ENCODE measurements at regions not wholly inside any gene's neighbourhood (a gene's known extent, or its start where the extent isn't known, plus 50 kb on each side); places are given as distances from the start of the nearest gene placed in this dataset.
A peak's percentile ranks its signal among the peaks of the same experiment; 100 is the strongest.
"Not testable (repeated sequence)": the region's sequence is repeated elsewhere in the genome, so short reads cannot be mapped to it uniquely, and the experiment has no call there.

- no peak for TF ChIP-seq CTCF (conservative IDR thresholded peaks at IDR 0.05; ENCODE audit: low read depth, low read length)
- no peak for DNase-seq (ENCODE audit: low read depth)
- H3K4me3 ChIP-seq (ENCODE audit: low read length), result no peak overlapping the region
Measured at GRCh38 chr1:96464522-96464921, 257.1 kb upstream of the PTBP2 start.

GRCh38 chr1:96464991-96465390, 256.6 kb upstream of the PTBP2 start:
- DNase-seq (ENCODE audit: low read depth), result no peak
- no peak for TF ChIP-seq CTCF (conservative IDR thresholded peaks at IDR 0.05; ENCODE audit: low read depth, low read length)
- no peak overlapping the region for H3K4me3 ChIP-seq (ENCODE audit: low read length)

GRCh38 chr1:96465441-96465840, 256.1 kb upstream of the PTBP2 start:
- no peak for TF ChIP-seq CTCF (conservative IDR thresholded peaks at IDR 0.05; ENCODE audit: low read depth, low read length)
- no peak for DNase-seq (ENCODE audit: low read depth)
- no peak overlapping the region for H3K4me3 ChIP-seq (ENCODE audit: low read length)

- DNase-seq (ENCODE audit: low read depth), result no peak
- H3K4me3 ChIP-seq (ENCODE audit: low read length), result no peak overlapping the region
- no peak for TF ChIP-seq CTCF (conservative IDR thresholded peaks at IDR 0.05; ENCODE audit: low read depth, low read length)
Measured at GRCh38 chr1:96466842-96467241, 254.7 kb upstream of the PTBP2 start.

- H3K4me3 ChIP-seq (ENCODE audit: low read length); DNase-seq (ENCODE audit: low read depth): not testable (repeated sequence)
Measured at GRCh38 chr1:96469726-96470125, 251.9 kb upstream of the PTBP2 start.

GRCh38 chr1:96472471-96472870, 249.1 kb upstream of the PTBP2 start:
- peak; percentile 9 for DNase-seq (ENCODE audit: low read depth)
- H3K4me3 ChIP-seq (ENCODE audit: low read length), result no peak overlapping the region
- TF ChIP-seq CTCF (conservative IDR thresholded peaks at IDR 0.05; ENCODE audit: low read depth, low read length), result no peak

- no peak for DNase-seq (ENCODE audit: low read depth)
- no peak for TF ChIP-seq CTCF (conservative IDR thresholded peaks at IDR 0.05; ENCODE audit: low read depth, low read length)
- no peak overlapping the region for H3K4me3 ChIP-seq (ENCODE audit: low read length)
Measured at GRCh38 chr1:96473791-96474434, 247.7 kb upstream of the PTBP2 start.
